Midbrain (tissue), 1 donor: ENCODE measurements at regions not wholly inside any gene's neighbourhood (a gene's known extent, or its start where the extent isn't known, plus 50 kb on each side); places are given as distances from the start of the nearest gene placed in this dataset.
"Not testable (repeated sequence)": the region's sequence is repeated elsewhere in the genome, so short reads cannot be mapped to it uniquely, and the experiment has no call there.

Experiments used
- DNase-seq: peaks from one replicate; lab custom pipeline; 2025; lab: John Stamatoyannopoulos, UW

DNA sequence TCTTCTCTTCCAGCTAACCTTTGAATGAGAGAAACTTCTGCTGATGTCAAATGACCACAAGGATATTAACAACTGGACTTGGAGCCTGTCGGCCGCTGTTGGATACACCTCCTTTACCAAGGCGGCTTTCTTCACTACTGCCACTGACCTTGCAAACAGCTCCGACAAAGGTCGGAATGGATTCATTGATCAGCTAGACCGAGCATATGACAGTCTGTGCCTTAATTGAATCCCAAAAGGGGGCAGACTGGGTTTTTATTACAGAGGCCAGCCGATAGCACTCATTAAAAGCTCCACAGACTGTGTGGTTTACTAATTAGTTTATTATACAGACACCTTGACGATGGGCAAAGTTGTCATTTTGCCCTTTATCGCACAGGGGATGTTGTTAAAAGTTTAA is 394.5 kb downstream of the RERGL start:
- DNase-seq, result no peak

DNA sequence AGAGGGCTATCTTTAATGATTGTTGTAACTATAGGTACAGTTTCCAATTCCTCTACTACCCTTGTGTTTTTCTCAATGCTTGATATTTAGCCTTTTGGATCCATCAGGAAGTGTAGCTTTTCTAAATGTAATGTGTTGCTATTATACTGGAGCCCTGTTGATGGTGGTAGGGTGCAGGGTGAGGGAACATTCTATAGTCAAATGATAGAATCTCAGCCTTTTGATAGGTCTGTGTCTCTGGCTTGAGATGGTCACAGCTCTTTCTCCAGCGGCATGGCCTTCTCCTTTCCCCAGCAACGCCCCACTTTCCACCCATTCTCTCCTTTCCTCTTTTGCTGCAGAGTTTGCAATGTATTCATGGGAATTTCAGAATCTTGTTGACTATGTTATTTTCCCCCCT is 398.6 kb downstream of the RERGL start:
- no peak for DNase-seq

DNA sequence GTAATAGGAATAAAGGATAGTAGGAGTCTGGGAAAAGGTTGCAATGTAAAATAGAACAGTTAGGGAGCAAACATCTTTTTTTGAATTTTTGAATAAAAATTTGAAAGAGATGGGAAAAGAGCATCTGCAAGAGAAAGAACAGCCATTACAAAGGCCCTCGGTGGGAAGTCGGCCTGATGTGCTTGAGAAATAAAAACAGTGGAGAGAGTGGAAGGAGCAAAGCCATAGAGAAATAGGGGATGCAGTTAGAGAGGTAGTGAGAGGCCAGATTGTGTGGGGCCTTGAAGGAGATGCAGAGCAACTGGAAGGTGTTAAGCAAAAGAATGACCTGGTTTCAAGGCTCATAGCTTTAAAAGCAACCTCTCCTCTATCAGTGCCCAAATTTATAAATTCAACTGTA is 409.8 kb downstream of the RERGL start:
- DNase-seq, result no peak

DNA sequence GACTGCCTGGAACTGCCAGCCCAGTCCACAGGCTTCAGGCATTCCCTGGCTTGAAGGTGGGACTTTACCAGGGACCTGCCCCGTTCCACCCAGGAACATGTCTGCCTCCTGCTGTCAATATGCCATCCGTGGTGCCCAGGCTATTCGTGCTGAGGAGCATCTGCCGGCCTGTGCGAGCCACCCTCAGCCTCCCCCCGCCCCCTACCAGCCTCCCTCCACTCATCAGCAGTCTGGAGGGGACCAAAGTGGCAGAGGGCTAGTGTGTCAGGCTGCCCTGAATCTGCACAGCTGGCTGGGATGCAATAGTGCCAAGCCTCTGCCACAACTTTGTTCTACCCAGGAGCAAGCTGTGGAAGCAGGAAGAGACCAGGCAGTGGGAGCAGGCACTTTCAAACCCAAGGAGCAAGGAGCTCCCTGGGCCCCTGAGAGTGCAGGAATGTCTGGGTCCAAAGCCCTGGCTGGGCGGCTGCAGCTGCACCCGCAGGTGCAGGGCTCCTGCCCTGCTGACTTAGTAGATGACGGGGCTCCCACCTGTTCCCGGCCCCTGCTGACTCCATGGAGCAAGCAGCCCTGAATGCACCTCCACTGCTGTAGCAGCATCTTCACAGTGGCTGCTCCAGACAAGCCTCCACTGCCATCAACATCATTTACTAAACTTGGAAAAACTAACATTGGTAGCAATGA is 423.2 kb downstream of the RERGL start:
- no peak for DNase-seq

DNA sequence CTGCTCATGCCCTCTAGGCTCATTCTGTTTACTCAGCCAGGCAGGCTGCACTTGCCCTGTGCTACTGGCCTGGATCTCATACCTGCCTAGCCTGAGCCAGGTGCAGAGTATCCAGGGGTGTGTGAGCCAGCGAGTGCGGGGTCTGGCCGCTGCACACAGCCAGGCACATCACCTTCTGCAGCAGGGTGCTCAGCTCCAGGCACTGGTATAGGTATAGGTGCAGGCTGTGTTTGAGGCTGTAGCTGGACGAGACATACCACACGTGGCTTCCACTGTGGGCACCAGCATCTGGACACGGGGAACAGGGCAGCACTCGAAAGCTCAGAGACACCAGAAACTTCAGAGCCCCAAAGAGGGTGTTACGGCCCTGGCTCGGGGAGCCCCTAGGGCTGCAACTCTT is 424.2 kb downstream of the RERGL start:
- DNase-seq, result no peak

DNA sequence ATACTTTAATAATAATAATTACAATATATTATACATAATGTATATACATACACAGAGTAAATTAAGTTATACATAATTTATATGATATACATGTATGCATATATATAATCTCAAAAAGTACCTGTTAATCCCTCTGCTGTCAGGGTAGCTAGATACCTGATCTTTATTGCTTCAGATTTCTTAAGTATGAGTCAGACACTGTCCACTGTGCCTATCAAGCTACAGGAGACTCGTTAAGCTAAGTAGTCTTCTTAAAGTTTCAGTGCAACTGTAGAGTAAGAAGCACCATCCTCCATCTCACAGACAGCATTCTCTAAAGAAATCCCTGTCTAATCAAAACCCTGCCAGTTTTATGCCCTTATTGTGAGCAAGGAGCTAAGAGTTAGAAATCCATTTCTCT is 428.7 kb downstream of the RERGL start:
- no peak for DNase-seq

DNA sequence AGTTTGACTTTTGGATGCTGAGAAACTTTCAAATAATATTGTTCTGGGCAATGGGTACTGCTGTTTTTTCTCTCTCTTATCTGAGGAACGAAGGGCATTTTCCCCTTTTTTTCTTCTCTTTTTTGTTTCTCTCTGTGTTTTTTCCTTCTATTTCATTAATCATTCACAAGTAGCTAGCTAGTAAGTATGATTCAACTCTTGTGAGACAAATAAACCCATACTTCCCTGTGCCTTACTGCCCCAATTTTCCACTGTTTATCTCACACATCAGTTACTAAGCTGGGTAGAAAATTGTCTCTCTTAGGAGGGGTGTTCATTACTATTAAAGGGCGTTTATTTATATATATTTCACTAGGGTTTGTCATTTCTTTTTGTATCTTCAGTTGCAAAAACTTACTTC is 437.6 kb downstream of the RERGL start:
- DNase-seq, result no peak

DNA sequence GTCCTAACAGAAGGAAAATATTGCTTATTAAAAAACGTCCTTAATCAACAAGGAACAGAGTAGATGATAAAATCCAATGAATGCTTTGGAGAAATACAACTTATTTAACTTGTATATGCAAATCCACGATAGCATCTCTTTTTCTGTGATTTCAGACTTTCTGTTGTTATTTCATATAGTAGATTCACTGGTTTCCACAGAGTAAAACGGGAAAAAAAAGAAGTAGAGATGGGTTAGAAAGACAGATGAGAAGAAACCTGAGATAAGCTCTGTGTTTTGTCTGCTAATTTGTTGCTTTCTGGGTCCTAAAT is 447.7 kb downstream of the RERGL start:
- DNase-seq, result no peak

DNA sequence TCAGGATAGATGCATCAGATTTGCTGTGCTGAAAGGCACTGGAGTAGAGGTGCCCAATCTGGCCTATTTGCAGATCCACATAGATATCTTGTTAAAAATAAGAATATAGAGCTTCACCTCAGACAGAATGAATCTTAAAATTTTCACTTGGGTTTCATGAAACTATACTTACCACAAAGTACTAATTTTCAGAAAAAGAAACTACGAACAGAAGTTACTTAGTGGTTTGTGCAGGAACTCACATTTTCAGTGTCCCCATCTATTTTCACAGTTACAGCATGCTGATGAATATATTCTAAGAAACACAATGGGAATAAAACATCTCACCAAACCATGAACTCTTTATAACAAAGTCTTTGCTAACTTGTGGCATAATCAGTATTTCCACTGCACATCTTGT is 449.4 kb downstream of the RERGL start:
- DNase-seq, result no peak

DNA sequence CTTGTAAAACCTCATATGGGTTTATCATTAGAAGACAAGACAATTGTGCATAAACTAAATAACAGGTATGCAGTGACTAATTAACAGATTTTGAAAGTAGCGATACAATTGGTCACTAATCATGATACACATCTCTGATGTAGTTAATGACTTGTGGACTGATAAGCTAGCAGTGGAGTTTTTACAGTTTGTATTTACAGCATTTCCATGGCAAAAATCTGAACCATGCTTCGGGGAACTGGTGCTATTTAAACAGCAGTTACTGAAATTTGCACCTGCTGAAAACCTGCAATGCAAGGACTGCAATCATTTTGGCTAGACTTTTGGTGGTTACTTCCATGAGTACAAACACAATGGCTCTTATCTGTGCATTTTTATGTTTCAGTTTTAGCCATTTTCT is 471.2 kb downstream of the RERGL start:
- DNase-seq, result no peak

DNA sequence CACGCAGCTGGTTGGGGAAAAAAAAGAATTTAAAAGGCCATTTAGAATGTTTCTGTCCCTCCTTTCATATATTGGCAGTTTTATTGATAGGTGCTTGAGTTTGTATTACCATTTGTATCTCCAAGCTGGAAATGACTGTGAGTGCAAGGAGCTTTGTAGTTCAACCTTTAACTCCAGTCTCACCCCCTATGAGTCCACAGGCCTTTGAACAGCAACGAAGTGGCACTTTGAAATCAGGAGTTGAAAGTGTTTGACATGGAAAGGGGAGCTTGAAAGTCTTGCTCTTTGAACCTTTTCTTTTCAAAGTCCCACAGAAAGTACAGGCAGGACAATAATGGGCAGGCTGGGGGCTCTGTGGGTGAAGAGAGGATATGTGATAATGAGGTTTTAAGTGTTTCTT is 480.3 kb downstream of the RERGL start:
- DNase-seq, result no peak

DNA sequence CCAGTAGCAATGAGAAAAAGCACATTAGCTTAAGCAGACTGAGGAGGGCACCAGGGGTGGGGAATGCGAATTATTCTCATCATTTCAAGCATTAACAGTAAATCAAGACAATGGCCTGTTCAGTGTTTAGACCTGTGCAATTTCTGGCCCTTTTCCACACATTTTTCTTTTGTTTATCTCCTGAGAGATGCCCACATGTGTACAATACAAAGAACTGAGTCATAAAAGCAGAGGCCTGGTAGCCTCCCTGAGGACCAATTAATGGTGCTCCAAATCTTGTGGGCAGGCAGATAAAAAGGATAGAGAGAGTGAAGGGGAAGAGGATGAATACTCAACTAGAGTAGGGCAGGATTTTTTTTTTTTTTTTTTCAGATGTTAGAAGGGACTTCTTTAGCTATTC is 480.8 kb downstream of the RERGL start:
- no peak for DNase-seq

DNA sequence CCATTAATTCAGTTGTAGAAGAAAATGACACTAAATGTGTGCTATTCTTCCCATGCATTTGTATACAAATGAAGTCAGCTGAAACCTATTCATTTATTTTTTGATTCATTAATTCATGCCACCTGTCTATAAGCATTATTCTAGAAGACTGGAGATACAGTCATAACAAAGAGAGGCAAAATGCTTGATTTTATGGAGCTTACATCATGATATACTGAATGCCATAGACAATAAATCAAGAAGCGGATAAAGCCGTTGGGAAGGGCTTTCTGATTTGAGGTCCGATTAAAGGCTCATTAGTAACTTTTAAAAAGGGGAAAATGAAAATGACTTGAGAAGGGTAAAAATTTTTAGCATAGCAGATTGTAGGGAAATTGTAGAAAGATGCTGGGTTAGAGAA is 494.9 kb downstream of the RERGL start:
- no peak for DNase-seq

DNA sequence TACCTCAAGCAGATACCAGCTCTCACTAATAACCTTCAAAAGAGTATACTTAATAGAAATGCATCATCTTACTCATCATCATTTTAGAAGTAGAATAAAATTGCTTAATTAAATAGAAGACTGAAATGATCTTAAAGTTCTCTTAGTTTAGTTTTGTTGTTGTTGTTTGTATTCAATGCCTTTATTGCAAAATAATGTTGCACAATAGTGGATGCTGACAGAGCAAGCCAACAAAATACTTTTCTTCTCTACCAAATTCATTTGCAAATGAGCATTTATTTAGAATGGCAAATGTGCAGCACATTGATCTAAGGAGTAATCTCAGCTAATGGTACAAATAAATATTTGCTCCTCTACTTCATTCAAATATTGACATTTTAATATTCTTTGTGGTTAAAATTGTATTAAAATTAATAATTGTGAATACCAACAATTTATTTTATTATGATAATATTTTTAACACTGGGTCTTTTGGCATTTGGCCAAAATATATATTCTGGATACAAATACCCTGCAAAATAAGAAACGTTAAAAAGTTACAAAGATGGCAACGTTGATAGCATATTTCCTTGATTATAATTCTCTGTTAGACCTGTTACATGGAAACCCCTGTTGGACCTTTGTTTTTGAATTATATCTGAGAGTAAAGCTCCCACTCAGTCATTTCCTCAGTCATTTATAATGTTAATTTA is 496.1 kb downstream of the RERGL start:
- no peak for DNase-seq

DNA sequence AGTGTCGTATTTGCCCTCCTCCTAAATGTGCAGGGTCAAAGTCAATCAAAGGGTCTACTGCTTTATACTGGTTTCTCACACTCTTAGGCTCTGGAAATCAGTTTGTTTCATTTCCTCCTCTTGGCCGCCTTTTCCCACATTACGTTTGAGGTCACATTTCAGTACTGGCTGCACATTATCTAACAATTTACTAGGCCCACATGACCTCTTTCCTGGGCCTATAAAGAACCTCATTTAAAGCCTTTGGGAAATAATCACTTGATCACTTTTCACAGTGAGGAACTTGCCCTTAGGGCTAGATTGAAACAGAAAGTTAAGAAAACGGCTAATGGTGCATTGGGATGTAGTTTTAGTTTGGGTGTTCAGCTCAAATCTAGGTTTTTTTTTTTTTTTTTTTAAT is 497.5 kb downstream of the RERGL start:
- DNase-seq, result no peak

DNA sequence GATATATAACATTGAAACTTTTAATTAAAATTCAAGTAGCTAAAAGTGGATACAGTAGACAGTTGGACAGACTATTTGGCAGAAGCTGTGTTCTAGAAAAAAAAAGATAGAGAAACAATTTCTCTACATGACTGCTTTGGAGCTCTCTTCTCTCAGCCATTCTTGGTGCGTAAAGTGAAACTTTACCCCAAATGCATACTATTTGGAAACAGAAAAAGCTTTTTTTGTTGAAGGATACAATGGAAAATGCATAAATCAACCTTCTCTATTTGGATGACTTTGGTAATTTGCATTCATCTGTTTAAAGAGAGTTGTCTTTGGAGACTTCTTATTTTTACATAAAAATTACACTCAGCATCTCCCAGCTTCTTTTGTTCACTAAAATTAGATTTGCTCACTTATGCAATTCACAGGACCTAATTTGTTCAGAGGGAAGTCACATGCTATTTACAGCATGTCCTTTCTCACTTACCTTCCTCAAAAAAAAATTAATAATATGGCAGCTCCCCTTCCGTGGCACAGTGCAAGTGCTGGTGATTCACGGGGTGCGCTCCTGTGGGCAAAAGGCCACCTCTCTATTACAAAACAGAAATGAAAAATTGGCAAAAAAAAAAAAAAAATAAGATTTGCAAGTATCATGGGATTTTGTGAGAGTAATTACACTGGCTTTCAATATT is 498.9 kb downstream of the RERGL start:
- DNase-seq, result no peak

DNA sequence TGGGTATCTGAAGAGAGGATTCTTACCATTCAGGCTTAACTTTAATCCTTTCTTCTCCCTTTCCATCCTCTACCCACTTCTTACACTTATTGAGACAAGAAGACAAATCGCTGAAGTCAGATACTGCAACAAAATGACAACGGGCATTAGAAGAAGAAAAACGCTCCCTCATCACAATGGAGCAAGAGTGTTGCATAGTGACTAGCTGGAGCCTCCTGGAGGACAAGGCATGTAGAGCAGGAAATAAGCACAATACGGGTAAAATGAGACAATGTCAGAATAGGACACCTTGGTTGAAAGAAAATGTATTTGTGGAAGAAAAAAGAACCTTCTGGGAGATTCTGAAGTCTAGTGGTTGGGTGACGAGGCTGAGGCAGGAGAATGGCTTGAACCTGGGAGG is 501.0 kb downstream of the RERGL start:
- DNase-seq, result no peak

DNA sequence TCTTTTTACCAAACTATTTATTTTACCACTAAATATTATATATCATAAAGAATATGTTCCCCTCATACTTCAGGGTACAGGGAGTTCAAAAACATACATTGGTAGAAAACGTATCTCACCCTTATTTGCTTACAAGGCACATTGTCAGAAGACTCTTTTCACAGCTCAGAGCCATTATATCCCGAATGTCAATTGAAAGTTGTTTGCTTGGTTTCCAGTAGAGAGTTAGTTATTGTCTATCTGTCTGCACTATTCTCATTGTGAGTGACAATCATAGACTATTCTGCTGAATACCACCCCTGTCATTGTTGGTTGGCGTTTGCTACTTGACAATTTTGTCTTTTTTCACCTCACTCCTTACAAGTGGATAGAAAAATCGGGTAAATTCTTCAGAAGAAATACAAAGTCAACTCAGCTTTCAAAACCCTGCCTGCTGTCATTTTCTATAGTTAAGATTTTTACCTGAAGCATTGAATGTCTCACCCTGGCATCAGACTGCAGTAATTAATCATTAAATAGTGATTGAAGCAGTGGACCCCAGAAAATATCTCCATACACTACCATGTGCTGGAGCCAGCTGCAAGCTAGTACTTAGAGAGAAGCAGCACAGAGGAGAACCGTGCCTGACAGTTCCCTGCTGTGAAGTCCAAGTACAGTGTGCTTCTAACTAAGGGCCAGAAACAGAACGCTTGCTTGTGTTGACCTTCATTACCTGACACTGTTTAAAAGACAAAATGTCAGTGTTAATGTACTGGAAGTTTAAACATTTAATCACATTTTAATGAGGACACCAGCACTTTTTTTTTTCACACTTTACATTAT is 510.6 kb downstream of the RERGL start:
- no peak for DNase-seq

DNA sequence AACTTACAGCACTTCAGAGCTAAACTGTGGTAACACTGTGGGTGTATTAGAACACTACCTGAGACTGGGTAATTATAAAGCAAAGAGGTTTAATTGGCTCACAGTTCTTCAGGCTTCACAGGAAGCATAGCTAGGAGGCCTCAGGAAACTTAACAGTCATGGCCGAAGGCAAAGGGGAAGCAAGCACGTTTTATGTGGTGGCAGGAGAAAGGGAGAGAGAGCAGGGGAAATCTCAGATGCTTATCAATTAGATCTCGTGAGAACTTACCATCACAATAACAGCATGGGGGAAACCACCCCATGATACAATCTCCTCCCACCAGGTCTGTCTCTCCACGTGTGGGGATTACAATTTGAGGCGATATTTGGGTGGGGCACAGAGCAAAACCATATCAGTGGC is 512.6 kb downstream of the RERGL start:
- no peak for DNase-seq

DNA sequence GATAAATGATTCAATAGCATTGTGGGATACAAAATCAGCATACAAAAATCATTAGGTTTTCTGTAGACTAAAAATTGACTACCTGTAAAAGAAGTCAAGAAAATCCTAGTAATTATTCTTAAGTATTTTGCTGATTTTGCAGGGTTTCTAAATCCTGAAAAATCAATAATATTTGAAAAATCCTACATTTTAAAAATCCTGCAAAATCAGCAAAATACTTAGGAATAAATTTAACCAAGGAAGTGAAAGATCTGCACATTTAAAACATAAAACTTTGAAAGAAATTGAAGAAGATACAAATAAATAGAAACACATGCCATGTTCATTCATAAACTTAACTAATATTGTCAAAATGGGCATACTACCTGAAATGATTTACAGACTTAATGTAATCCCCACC is 517.7 kb downstream of the RERGL start:
- DNase-seq, result no peak

DNA sequence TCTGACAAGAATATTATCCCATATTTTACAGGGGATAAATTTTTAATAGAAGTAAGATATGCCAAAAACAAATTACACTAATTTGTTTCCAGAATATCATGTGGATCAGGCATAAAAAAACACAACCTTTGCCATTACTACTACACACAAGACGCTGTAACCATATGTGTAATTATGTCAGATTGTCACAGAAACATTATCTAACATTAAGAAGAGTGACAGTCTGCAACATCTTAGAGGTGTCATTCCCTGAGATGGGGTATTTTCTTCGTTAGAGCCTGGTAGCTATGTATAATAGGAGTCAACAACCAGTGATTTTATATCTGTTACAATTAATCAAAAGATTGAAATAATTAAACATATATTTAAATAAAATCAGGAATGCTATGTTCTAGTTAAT is 518.9 kb downstream of the RERGL start:
- no peak for DNase-seq

DNA sequence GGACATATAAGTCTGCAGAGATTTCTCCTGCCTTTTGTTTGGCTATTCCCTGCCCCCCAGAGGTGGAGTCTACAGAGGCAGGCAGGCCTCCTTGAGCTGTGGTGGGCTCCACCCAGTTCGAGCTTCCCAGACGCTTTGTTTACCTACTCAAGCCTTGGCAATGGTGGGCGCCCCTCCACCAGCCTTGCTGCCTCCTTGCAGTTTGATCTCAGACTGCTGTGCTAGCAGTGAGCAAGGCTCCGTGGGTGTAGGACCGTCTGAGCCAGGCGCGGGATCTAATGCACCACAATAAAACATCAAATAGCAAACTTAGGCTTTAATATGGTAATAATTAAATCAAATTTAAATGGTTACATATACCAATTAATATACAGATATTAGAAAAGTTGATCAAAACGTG is 525.4 kb downstream of the RERGL start:
- not testable (repeated sequence) for DNase-seq

DNA sequence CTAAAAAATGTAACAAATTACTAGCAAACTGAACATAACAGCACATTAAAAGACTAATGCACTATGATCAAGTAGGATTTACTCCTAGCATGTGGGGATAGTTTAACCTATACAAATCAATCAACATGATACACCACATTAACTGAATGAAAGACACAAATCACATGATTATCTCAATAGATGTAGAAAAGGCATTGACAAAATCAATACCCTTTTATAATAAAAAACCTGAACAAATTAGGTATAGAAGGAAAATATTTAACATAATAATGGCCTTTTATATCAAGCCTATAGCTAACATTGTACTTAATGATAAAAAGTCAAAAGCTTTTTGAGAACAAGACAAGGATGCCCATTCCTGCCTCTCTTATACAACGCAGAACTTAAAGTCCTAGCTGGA is 540.0 kb downstream of the RERGL start:
- no peak for DNase-seq
